ENCODE measurements at regions not wholly inside any gene's neighbourhood (a gene's known extent, or its start where the extent isn't known, plus 50 kb on each side); places are given as distances from the start of the nearest gene placed in this dataset.

GRCh38 chr3:4077950-4078349 lies 225.2 kb upstream of the SETMAR start:
- TF ChIP-seq, protein P1, sequence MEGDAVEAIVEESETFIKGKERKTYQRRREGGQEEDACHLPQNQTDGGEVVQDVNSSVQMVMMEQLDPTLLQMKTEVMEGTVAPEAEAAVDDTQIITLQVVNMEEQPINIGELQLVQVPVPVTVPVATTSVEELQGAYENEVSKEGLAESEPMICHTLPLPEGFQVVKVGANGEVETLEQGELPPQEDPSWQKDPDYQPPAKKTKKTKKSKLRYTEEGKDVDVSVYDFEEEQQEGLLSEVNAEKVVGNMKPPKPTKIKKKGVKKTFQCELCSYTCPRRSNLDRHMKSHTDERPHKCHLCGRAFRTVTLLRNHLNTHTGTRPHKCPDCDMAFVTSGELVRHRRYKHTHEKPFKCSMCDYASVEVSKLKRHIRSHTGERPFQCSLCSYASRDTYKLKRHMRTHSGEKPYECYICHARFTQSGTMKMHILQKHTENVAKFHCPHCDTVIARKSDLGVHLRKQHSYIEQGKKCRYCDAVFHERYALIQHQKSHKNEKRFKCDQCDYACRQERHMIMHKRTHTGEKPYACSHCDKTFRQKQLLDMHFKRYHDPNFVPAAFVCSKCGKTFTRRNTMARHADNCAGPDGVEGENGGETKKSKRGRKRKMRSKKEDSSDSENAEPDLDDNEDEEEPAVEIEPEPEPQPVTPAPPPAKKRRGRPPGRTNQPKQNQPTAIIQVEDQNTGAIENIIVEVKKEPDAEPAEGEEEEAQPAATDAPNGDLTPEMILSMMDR (conservative IDR thresholded peaks at IDR 0.05; ENCODE audit: low read depth, low read length) = no peak
- TF ChIP-seq RFX5 (IDR thresholded peaks at IDR 0.05; ENCODE audit: low read depth, low read length) (no peak), POLR2A (IDR thresholded peaks at IDR 0.05; ENCODE audit: low read depth, low read length) (no peak), MAZ (IDR thresholded peaks at IDR 0.05; ENCODE audit: borderline replicate concordance, low read depth, low read length) (no peak)

All from IMR-90 (cell line).